ENCODE measurements at regions not wholly inside any gene's neighbourhood (a gene's known extent, or its start where the extent isn't known, plus 50 kb on each side); places are given as distances from the start of the nearest gene placed in this dataset.
A peak's percentile ranks its signal among the peaks of the same experiment; 100 is the strongest.

- TF ChIP-seq ZBTB10 (tag by site-specific recombination; IDR thresholded peaks at IDR 0.05) (no peak), PRDM10 (tag by site-specific recombination; IDR thresholded peaks at IDR 0.05) (no peak), ZNF404 (tag by site-specific recombination; IDR thresholded peaks at IDR 0.05) (no peak), ZNF521 (tag by site-specific recombination; IDR thresholded peaks at IDR 0.05) (no peak)
- TF ChIP-seq, protein P1, sequence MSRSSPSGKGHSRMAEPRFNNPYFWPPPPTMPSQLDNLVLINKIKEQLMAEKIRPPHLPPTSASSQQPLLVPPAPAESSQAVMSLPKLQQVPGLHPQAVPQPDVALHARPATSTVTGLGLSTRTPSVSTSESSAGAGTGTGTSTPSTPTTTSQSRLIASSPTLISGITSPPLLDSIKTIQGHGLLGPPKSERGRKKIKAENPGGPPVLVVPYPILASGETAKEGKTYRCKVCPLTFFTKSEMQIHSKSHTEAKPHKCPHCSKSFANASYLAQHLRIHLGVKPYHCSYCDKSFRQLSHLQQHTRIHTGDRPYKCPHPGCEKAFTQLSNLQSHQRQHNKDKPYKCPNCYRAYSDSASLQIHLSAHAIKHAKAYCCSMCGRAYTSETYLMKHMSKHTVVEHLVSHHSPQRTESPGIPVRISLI (tag by site-specific recombination; IDR thresholded peaks at IDR 0.05), result no peak
- H3K27ac ChIP-seq (ENCODE audit: extremely low read depth, low read depth, low read length), result no peak overlapping the region
- no peaks in the 10 kb centered on the region for H3K9me3 ChIP-seq (ENCODE audit: control insufficient read depth, insufficient read depth, low read depth, low read length)
- POLR2A ChIA-PET, result no interaction called here
- CTCF ChIA-PET, result interaction anchor here (0.7 to 1.2 kb wide), 3 partner anchors 22 to 233 kb away, joined by 3 to 4 read pairs (median 3); no protein-coding TSS in a partner anchor
- H3K4me1 ChIP-seq (ENCODE audit: control insufficient read depth, insufficient read depth, low read length), result no peaks in the 10 kb centered on the region
- no peaks in the 10 kb centered on the region for H3K36me3 ChIP-seq (ENCODE audit: control insufficient read depth in 2 of 2, insufficient read depth in 1 of 2, low read length in 2 of 2)
- H3K4me3 ChIP-seq (ENCODE audit: low read depth, low read length), result no peak overlapping the region
Observed at GRCh38 chr17:77564278-77564920, 394.1 kb upstream of the TNRC6C start.

- Histone ChIP-seq H3K4me3 (ENCODE audit: low read depth, low read length) (no peak overlapping the region), H3K4me1 (ENCODE audit: control insufficient read depth, insufficient read depth, low read length) (no peaks in the 10 kb centered on the region), H3K9me3 (ENCODE audit: control insufficient read depth, insufficient read depth, low read depth, low read length) (no peaks in the 10 kb centered on the region), H3K36me3 (ENCODE audit: control insufficient read depth in 2 of 2, insufficient read depth in 1 of 2, low read length in 2 of 2) (no peaks in the 10 kb centered on the region), H3K27ac (ENCODE audit: extremely low read depth, low read depth, low read length) (no peak overlapping the region)
- POLR2A ChIA-PET, result no interaction called here
- CTCF ChIA-PET, result interaction anchor here (0.7 to 1.2 kb wide), 2 partner anchors 23 to 233 kb away, joined by 3 to 4 read pairs; no protein-coding TSS in a partner anchor
- TF ChIP-seq, protein P2, sequence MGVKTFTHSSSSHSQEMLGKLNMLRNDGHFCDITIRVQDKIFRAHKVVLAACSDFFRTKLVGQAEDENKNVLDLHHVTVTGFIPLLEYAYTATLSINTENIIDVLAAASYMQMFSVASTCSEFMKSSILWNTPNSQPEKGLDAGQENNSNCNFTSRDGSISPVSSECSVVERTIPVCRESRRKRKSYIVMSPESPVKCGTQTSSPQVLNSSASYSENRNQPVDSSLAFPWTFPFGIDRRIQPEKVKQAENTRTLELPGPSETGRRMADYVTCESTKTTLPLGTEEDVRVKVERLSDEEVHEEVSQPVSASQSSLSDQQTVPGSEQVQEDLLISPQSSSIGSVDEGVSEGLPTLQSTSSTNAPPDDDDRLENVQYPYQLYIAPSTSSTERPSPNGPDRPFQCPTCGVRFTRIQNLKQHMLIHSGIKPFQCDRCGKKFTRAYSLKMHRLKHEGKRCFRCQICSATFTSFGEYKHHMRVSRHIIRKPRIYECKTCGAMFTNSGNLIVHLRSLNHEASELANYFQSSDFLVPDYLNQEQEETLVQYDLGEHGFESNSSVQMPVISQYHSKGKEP (tag by site-specific recombination; IDR thresholded peaks at IDR 0.05), result no peak
- TF ChIP-seq SCRT2 (tag by site-specific recombination; IDR thresholded peaks at IDR 0.05), result 0 out of 2 replicates have a peak, but pooled peaks have one; percentile 29
Observed at GRCh38 chr17:77565166-77565565, 393.3 kb upstream of the TNRC6C start.

- Histone ChIP-seq H3K9me3 (ENCODE audit: control insufficient read depth, insufficient read depth, low read depth, low read length) (no peaks in the 10 kb centered on the region), H3K36me3 (ENCODE audit: control insufficient read depth in 2 of 2, insufficient read depth in 1 of 2, low read length in 2 of 2) (no peaks in the 10 kb centered on the region), H3K4me1 (ENCODE audit: control insufficient read depth, insufficient read depth, low read length) (no peaks in the 10 kb centered on the region), H3K4me3 (ENCODE audit: low read depth, low read length) (no peak overlapping the region), H3K27ac (ENCODE audit: extremely low read depth, low read depth, low read length) (no peak overlapping the region)
- CTCF ChIA-PET, result no interaction called here
- no peak for TF ChIP-seq ZBTB49 (tag by site-specific recombination; IDR thresholded peaks at IDR 0.05; ENCODE audit: low read depth)
- peak; percentile 46; the same call in 1 of the 2 replicates for TF ChIP-seq KLF1 (tag by site-specific recombination; IDR thresholded peaks at IDR 0.05)
- no peak for TF ChIP-seq ZNF473 (tag by site-specific recombination; IDR thresholded peaks at IDR 0.05)
- POLR2A ChIA-PET, result no interaction called here
Observed at GRCh38 chr17:77566151-77566550, 392.4 kb upstream of the TNRC6C start.
